ENCODE measurements at regions not wholly inside any gene's neighbourhood (a gene's known extent, or its start where the extent isn't known, plus 50 kb on each side); places are given as distances from the start of the nearest gene placed in this dataset.

GRCh38 chr11:119519796-119520195 is 96.8 kb upstream of the THY1 start:
- TF ChIP-seq SNAI2 (CRISPR knock-in tag; IDR thresholded peaks at IDR 0.05) (no peak), TOX (CRISPR knock-in tag; IDR thresholded peaks at IDR 0.05; ENCODE audit: borderline replicate concordance) (no peak), POU6F1 (CRISPR knock-in tag; IDR thresholded peaks at IDR 0.05; ENCODE audit: borderline replicate concordance, low read depth) (no peak), ZC3H10 (CRISPR knock-in tag; IDR thresholded peaks at IDR 0.05) (no peak), ZNF70 (CRISPR knock-in tag; IDR thresholded peaks at IDR 0.05) (no peak), ZFP3 (CRISPR knock-in tag; IDR thresholded peaks at IDR 0.05) (no peak), ISL1 (CRISPR knock-in tag; IDR thresholded peaks at IDR 0.05) (no peak), TCF4 (CRISPR knock-in tag; IDR thresholded peaks at IDR 0.05; ENCODE audit: borderline replicate concordance) (no peak), CREB5 (CRISPR knock-in tag; IDR thresholded peaks at IDR 0.05; ENCODE audit: low read depth) (no peak), ZFP30 (CRISPR knock-in tag; IDR thresholded peaks at IDR 0.05) (no peak), RARB (CRISPR knock-in tag; IDR thresholded peaks at IDR 0.05) (no peak), ARNTL (CRISPR knock-in tag; IDR thresholded peaks at IDR 0.05; ENCODE audit: borderline replicate concordance, low read depth) (no peak), BACH2 (CRISPR knock-in tag; IDR thresholded peaks at IDR 0.05; ENCODE audit: borderline replicate concordance) (no peak), ESRRG (CRISPR knock-in tag; IDR thresholded peaks at IDR 0.05) (no peak)
- TF ChIP-seq, protein P1, sequence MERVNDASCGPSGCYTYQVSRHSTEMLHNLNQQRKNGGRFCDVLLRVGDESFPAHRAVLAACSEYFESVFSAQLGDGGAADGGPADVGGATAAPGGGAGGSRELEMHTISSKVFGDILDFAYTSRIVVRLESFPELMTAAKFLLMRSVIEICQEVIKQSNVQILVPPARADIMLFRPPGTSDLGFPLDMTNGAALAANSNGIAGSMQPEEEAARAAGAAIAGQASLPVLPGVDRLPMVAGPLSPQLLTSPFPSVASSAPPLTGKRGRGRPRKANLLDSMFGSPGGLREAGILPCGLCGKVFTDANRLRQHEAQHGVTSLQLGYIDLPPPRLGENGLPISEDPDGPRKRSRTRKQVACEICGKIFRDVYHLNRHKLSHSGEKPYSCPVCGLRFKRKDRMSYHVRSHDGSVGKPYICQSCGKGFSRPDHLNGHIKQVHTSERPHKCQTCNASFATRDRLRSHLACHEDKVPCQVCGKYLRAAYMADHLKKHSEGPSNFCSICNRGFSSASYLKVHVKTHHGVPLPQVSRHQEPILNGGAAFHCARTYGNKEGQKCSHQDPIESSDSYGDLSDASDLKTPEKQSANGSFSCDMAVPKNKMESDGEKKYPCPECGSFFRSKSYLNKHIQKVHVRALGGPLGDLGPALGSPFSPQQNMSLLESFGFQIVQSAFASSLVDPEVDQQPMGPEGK (CRISPR knock-in tag; IDR thresholded peaks at IDR 0.05; ENCODE audit: borderline replicate concordance), result no peak
- ATAC-seq, result no peak

DNA sequence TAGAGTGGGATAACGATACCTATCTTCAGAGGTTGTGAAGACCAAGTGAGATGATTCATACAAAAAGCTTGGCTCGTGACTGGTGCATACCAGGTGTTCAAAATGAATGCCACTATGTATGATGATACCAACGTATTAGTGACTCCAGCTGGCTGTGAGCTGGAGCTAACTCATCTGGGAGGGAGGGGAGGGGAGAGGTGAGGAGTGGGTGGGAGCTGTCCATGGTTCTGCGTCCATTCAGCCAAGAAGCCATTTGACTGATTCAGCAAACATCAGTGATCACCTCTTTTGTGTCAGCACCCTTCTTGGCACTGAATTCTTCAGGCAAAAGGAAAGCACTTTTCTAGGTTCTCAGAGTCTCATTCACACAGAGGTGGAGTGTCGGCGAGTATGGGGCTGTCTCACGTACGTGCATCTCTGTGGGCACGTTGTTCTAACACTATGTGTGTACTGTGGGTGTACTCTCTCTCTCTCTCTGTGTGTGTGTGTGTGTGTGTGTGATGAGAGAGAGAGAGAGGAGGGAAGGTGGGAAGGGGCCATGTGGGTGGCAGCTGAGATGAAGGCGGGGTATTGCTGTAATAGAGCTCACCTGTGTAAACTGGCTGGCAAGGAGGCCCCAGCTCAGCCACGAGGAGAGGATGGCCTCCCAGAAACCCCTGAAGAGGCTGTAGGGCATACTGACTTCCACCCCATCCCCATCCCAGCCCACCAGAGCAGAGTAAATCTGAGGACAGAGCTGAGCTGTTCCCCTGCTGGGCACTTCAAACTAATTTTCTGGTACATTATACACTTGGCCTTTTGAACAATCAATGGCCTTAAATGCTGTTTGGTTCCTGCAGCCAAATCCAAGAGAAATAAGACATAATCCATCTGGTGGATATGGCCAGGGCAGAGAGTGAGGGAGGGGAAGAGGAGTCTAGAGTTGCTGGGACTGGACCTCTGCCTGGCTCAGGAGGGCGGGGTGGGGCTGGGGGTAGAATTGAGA is 96.1 kb upstream of the THY1 start:
- TF ChIP-seq CSRNP3 (CRISPR knock-in tag; IDR thresholded peaks at IDR 0.05) (no peak), TSHZ2 (CRISPR knock-in tag; IDR thresholded peaks at IDR 0.05) (no peak), SNAI2 (CRISPR knock-in tag; IDR thresholded peaks at IDR 0.05) (0 out of 2 replicates have a peak, but pooled peaks have one; percentile 31), PPARA (CRISPR knock-in tag; IDR thresholded peaks at IDR 0.05; ENCODE audit: borderline replicate concordance) (no peak), ZNF565 (CRISPR knock-in tag; conservative IDR thresholded peaks at IDR 0.05; ENCODE audit: low read depth) (no peak), RARB (CRISPR knock-in tag; IDR thresholded peaks at IDR 0.05) (no peak)
- no peak for ATAC-seq

- ATAC-seq, result no peak; the same call in 2 of the 3 replicates
- peak; percentile 72 for TF ChIP-seq ISL1 (CRISPR knock-in tag; IDR thresholded peaks at IDR 0.05)
- no peak for TF ChIP-seq RARB (CRISPR knock-in tag; IDR thresholded peaks at IDR 0.05)
- no peak for TF ChIP-seq TCF4 (CRISPR knock-in tag; IDR thresholded peaks at IDR 0.05; ENCODE audit: borderline replicate concordance)
- no peak for TF ChIP-seq POU6F1 (CRISPR knock-in tag; IDR thresholded peaks at IDR 0.05; ENCODE audit: borderline replicate concordance, low read depth)
- no peak for TF ChIP-seq CREB5 (CRISPR knock-in tag; IDR thresholded peaks at IDR 0.05; ENCODE audit: low read depth)
- TF ChIP-seq SNAI2 (CRISPR knock-in tag; IDR thresholded peaks at IDR 0.05), result no peak
Observed at GRCh38 chr11:119515771-119516400, 92.9 kb upstream of the THY1 start.
